ENCODE measurements at regions not wholly inside any gene's neighbourhood (a gene's known extent, or its start where the extent isn't known, plus 50 kb on each side); places are given as distances from the start of the nearest gene placed in this dataset.

DNA sequence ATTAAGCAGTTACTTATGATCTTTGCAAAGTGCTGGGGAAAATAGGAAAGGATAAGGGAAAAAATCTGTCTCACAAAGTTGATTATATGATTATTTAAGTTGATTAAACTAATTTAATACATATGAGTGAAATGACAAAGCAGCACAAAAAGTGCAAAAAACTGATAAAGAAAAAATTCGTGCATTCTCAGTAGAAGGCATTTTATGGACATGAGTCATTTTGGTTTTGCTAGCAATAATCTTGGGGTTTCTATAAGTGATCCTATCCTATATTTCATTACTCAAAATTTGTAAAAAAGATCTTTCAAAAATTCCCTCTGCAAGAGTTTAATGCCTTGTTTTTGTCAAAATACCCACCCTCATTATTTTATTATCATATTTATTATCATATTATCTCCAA, 224.2 kb upstream of the ANXA10 start:
- POLR2A ChIA-PET (ENCODE audit: partially characterized antibody), result no interaction called here
- DNase-seq (ENCODE audit: low read depth in 1 of 2, low spot score in 2 of 2), result no peak
- no peak for TF ChIP-seq MAFK (IDR thresholded peaks at IDR 0.05; ENCODE audit: low read depth, low read length)
- no peak for TF ChIP-seq YY1 (IDR thresholded peaks at IDR 0.05; ENCODE audit: low read depth, low read length)
- TF ChIP-seq, protein P1, sequence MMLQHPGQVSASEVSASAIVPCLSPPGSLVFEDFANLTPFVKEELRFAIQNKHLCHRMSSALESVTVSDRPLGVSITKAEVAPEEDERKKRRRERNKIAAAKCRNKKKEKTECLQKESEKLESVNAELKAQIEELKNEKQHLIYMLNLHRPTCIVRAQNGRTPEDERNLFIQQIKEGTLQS (IDR thresholded peaks at IDR 0.05; ENCODE audit: insufficient read depth, low read depth, low read length), result no peak
- no peak for TF ChIP-seq SIN3A (conservative IDR thresholded peaks at IDR 0.05 in 1 of 2, IDR thresholded peaks at IDR 0.05 in 1 of 2; ENCODE audit: low read depth in 1 of 2, low read length in 2 of 2)
- TF ChIP-seq TBP (IDR thresholded peaks at IDR 0.05; ENCODE audit: low read depth, low read length), result no peak
- TF ChIP-seq CHD1 (IDR thresholded peaks at IDR 0.05; ENCODE audit: low read depth, low read length), result no peak
- no peak for TF ChIP-seq CTCF (IDR thresholded peaks at IDR 0.05; ENCODE audit: control extremely low read depth in 1 of 3, insufficient read depth in 1 of 3, low read depth in 1 of 3, low read length in 3 of 3)
- TF ChIP-seq, protein P2, sequence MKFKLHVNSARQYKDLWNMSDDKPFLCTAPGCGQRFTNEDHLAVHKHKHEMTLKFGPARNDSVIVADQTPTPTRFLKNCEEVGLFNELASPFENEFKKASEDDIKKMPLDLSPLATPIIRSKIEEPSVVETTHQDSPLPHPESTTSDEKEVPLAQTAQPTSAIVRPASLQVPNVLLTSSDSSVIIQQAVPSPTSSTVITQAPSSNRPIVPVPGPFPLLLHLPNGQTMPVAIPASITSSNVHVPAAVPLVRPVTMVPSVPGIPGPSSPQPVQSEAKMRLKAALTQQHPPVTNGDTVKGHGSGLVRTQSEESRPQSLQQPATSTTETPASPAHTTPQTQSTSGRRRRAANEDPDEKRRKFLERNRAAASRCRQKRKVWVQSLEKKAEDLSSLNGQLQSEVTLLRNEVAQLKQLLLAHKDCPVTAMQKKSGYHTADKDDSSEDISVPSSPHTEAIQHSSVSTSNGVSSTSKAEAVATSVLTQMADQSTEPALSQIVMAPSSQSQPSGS (IDR thresholded peaks at IDR 0.05; ENCODE audit: low read length), result no peak
- no peak for TF ChIP-seq JUND (IDR thresholded peaks at IDR 0.05; ENCODE audit: low read length)
- TF ChIP-seq ZNF274 (IDR thresholded peaks at IDR 0.05; ENCODE audit: borderline replicate concordance, extremely low read depth, low read length), result no peak

More for the DNA sequence above, 224.2 kb upstream of the ANXA10 start:
- no peak overlapping the region for H3K9ac ChIP-seq (replicated peaks in 1 of 4; ENCODE audit: extremely low read depth in 1 of 4, low read depth in 3 of 4, low read length in 3 of 4)
- no peak overlapping the region for H3K27ac ChIP-seq (ENCODE audit: low read depth, low read length)
- no peak overlapping the region for H2BK120ac ChIP-seq (replicated peaks; ENCODE audit: low read depth, low read length)
- H4K91ac ChIP-seq (replicated peaks; ENCODE audit: insufficient read length, low read length), result no peak overlapping the region
- no peak overlapping the region for H3K4me3 ChIP-seq (ENCODE audit: extremely low read depth in 1 of 4, insufficient read depth in 2 of 4, low read depth in 3 of 4, low read length in 4 of 4)
- no peaks in the 10 kb centered on the region for H3K79me1 ChIP-seq (ENCODE audit: low read depth, low read length)
- H2BK15ac ChIP-seq (ENCODE audit: low read length), result no peak overlapping the region
- no peak overlapping the region for H3K18ac ChIP-seq (ENCODE audit: extremely low read depth, low read length)
- no peaks in the 10 kb centered on the region for H4K20me1 ChIP-seq (replicated peaks in 1 of 2; ENCODE audit: control insufficient read depth in 1 of 2, insufficient read depth in 2 of 2, low read length in 2 of 2)
- no peaks in the 10 kb centered on the region for H3K79me2 ChIP-seq (ENCODE audit: control insufficient read depth in 1 of 2, insufficient read depth in 2 of 2, low read length in 2 of 2)
- CTCF ChIA-PET (ENCODE audit: partially characterized antibody), result no interaction called here
- no peak overlapping the region for H3K14ac ChIP-seq (ENCODE audit: insufficient read length)
- no peak overlapping the region for H3K23ac ChIP-seq (ENCODE audit: insufficient read length)
- no peak for FAIRE-seq
- no peak overlapping the region for H2AK5ac ChIP-seq (ENCODE audit: low read depth, low read length)
- H2BK12ac ChIP-seq (ENCODE audit: low read depth, low read length), result no peak overlapping the region
- H2BK20ac ChIP-seq (ENCODE audit: low read length), result no peak overlapping the region
- no peaks in the 10 kb centered on the region for H3K23me2 ChIP-seq (ENCODE audit: low read depth, low read length)
- H3K4me1 ChIP-seq (replicated peaks in 1 of 4; ENCODE audit: control insufficient read depth in 3 of 4, insufficient read depth in 4 of 4, low read length in 3 of 4), result no peaks in the 10 kb centered on the region
- no peak overlapping the region for H3K56ac ChIP-seq (replicated peaks; ENCODE audit: insufficient read length, low read depth, low read length)
- no peak overlapping the region for H2AFZ ChIP-seq (ENCODE audit: low read length)
- no peak overlapping the region for H3K4me2 ChIP-seq (ENCODE audit: insufficient read depth in 1 of 2, low read depth in 2 of 2, low read length in 2 of 2)
- no peak overlapping the region for H2BK5ac ChIP-seq (ENCODE audit: low read depth, low read length)
- H3K36me3 ChIP-seq (ENCODE audit: control insufficient read depth in 2 of 4, insufficient read depth in 4 of 4, low read length in 3 of 4), result no peaks in the 10 kb centered on the region
- H3K9me3 ChIP-seq (ENCODE audit: insufficient read depth in 2 of 2, low read depth in 1 of 2, low read length in 1 of 2), result no peaks in the 10 kb centered on the region
- no peaks in the 10 kb centered on the region for H3K27me3 ChIP-seq (replicated peaks in 1 of 4; ENCODE audit: control insufficient read depth in 3 of 4, extremely low read depth in 1 of 4, insufficient read depth in 3 of 4, low read length in 3 of 4)
- 80% methylated on average over 1 of the region's 1 CpG; no CpG with 5 or more reads in 1 of the 2 experiments for WGBS, 2 experiments (ENCODE audit: extremely low coverage in 1 of 2, insufficient coverage in 1 of 2, insufficient read length in 1 of 2, insufficient replicate concordance in 2 of 2, low coverage in 1 of 2, low lambda C conversion rate in 2 of 2, missing lambda C conversion rate in 1 of 2)
- no peak overlapping the region for H3K4ac ChIP-seq (replicated peaks; ENCODE audit: insufficient read length, low read depth, low read length)
- no peak overlapping the region for H4K8ac ChIP-seq (ENCODE audit: extremely low read depth, insufficient read depth, low read length)
- H4K5ac ChIP-seq (ENCODE audit: insufficient read length, low read depth, low read length), result no peak overlapping the region
